K562 (cell line): ENCODE measurements at regions not wholly inside any gene's neighbourhood (a gene's known extent, or its start where the extent isn't known, plus 50 kb on each side); places are given as distances from the start of the nearest gene placed in this dataset.

Experiments
- ATAC-seq: fragments of 200-7000 bp; cut with Tn5 transposase; 3 replicates; pipeline ENCODE4 v1.9.1; 2020; ENCODE audit warnings: moderate library complexity
- BruUV-seq: library from RNA; stranded (reverse); fragments of 400-500 nt; replicated peaks from 2 replicates; lab custom pipeline; 2021; lab: Mats Ljungman, UMichigan
- CTCF ChIA-PET: fragments of 300-600 bp; formaldehyde crosslinking; extraction: SDS; loops from one replicate; lab custom pipeline; 2021; ENCODE audit warnings: low intra/inter-chr PET ratio; lab: Yijun Ruan, JAX
- POLR2A ChIA-PET: fragments of 300-600, 350-650 bp; sonication (Branson Sonifier 250); formaldehyde crosslinking; extraction: SDS; loops from one replicate; lab custom pipeline; 2021; ENCODE audit warnings: antibody characterized with exemption, inconsistent platforms; lab: Yijun Ruan, JAX
- DNase-seq, 4 experiments: peaks; one replicate each; pipeline versions ENCODE4 v3.0.0 to v3.0.0-alpha.2; 2011 to 2018; ENCODE audit warnings: low spot score in 3 of 4, mixed read lengths in 3 of 4; ENCODE audit errors: extremely low read depth in 1 of 4
- FAIRE-seq: peaks from 2 replicates; lab custom pipeline; 2011; peaks lifted over from hg19 to GRCh38; lab: Jason Lieb, UNC
- H2AFZ ChIP-seq: 2 replicates; pipeline ENCODE4 v1.6.0; 2011; ENCODE audit warnings: low read depth, low read length, control low read depth, inconsistent platforms
- H3K27ac ChIP-seq: fragments of 200-600 bp; 3 replicates; pipeline ENCODE4 v1.8.0; 2011; ENCODE audit warnings: low read depth, mild to moderate bottlenecking, control low read depth, inconsistent platforms, low read length, moderate library complexity, mixed read lengths; ENCODE audit errors: extremely low read depth
- H3K27me3 ChIP-seq, 2 experiments: fragments of 300-600 bp in 1 of 2; 2 replicates in 1 of 2; 3 replicates in 1 of 2; pipeline versions ENCODE4 v1.6.0 to v1.8.0; 2011; ENCODE audit warnings: inconsistent platforms in 2 of 2, low read length in 2 of 2, mild to moderate bottlenecking in 1 of 2, mixed read lengths in 1 of 2, moderate library complexity in 1 of 2; ENCODE audit not compliant: control insufficient read depth in 2 of 2, insufficient read depth in 2 of 2
- H3K36me3 ChIP-seq: fragments of 300-600 bp; 3 replicates; pipeline ENCODE4 v1.8.0; 2011; ENCODE audit warnings: mild to moderate bottlenecking, low read length, inconsistent platforms; ENCODE audit not compliant: control insufficient read depth, insufficient read depth
- H3K4me1 ChIP-seq, 2 experiments: fragments of 200-600 bp in 1 of 2; replicated peaks in 1 of 2; 2 replicates in 1 of 2; 3 replicates in 1 of 2; pipeline versions ENCODE4 v1.5.1 to v1.8.0; 2011; ENCODE audit warnings: inconsistent platforms in 2 of 2, low read length in 2 of 2, mild to moderate bottlenecking in 1 of 2, mixed read lengths in 1 of 2, moderate library complexity in 1 of 2; ENCODE audit not compliant: control insufficient read depth in 2 of 2, insufficient read depth in 2 of 2
- H3K4me2 ChIP-seq: 2 replicates; pipeline ENCODE4 v1.6.1; 2011; ENCODE audit warnings: low read length, control low read depth, inconsistent platforms, mixed read lengths; ENCODE audit not compliant: insufficient read depth
- H3K4me3 ChIP-seq: fragments of 200-600 bp; sonication (generic), shearing (Covaris generic); 2 replicates; pipeline ENCODE4 v1.5.1; 2016; ENCODE audit warnings: control low read depth, inconsistent platforms
- H3K79me2 ChIP-seq: fragments of 200-600 bp; 3 replicates; pipeline ENCODE4 v1.8.0; 2011; ENCODE audit warnings: low read length, inconsistent platforms; ENCODE audit not compliant: control insufficient read depth, insufficient read depth
- H3K9ac ChIP-seq, 2 experiments: 2 replicates each; pipeline versions ENCODE4 v1.6.0 to v1.6.1; 2011; ENCODE audit warnings: low read depth in 2 of 2, low read length in 2 of 2, control low read depth in 1 of 2, inconsistent platforms in 1 of 2, mild to moderate bottlenecking in 1 of 2, mixed read lengths in 1 of 2; ENCODE audit not compliant: insufficient read depth in 1 of 2
- H3K9me1 ChIP-seq: one replicate; pipeline ENCODE4 v1.6.0; 2011; ENCODE audit warnings: inconsistent platforms, mild to moderate bottlenecking, low read length, moderate library complexity; ENCODE audit not compliant: control insufficient read depth, insufficient read depth
- H3K9me3 ChIP-seq: replicated peaks from 2 replicates; pipeline ENCODE4 v1.5.1; 2011; ENCODE audit warnings: low read depth, low read length, inconsistent platforms; ENCODE audit not compliant: control insufficient read depth, insufficient read depth
- H4K20me1 ChIP-seq: replicated peaks from 2 replicates; pipeline ENCODE4 v1.6.1; 2011; ENCODE audit warnings: low read length, inconsistent platforms, mixed read lengths; ENCODE audit not compliant: control insufficient read depth, insufficient read depth
- CHD7 ChIP-seq: fragments of 200-600 bp; sonication (generic); IDR thresholded peaks from one replicate; pipeline ENCODE4 v1.6.1; 2012; ENCODE audit warnings: mild to moderate bottlenecking, low read depth, low read length, inconsistent platforms
- FOXP4 ChIP-seq: sonication (generic); formaldehyde crosslinking; IDR thresholded peaks from 2 replicates; pipeline ENCODE4 v1.8.0; 2022; ENCODE audit warnings: mild to moderate bottlenecking, missing genetic modification reagents, borderline replicate concordance
- MEF2D ChIP-seq: conservative IDR thresholded peaks from 2 replicates; pipeline ENCODE4 v1.6.1; 2016; ENCODE audit warnings: low read depth, missing genetic modification characterization, missing compliant biosample characterization
- MLLT1 ChIP-seq, 2 experiments: fragments of 450-650 bp; IDR thresholded peaks; 2 replicates each; pipeline ENCODE4 v1.6.1; 2016
- NEUROD1 ChIP-seq: fragments of 150-350 bp; IDR thresholded peaks from 2 replicates; pipeline ENCODE4 v1.6.1; 2014; ENCODE audit warnings: borderline replicate concordance, low read length, low read depth; ENCODE audit not compliant: partially characterized antibody
- PHTF2 ChIP-seq: fragments of 250-450 bp; sonication (Bioruptor Pico); IDR thresholded peaks from 2 replicates; pipeline ENCODE4 v1.5.0; 2021; ENCODE audit warnings: mild to moderate bottlenecking
- RAD51 ChIP-seq: fragments of 450-650 bp; IDR thresholded peaks from 2 replicates; pipeline ENCODE4 v1.7.1; 2016; ENCODE audit warnings: low read depth, mild to moderate bottlenecking, borderline replicate concordance
- ZNF561 ChIP-seq: fragments of 450-650 bp; formaldehyde crosslinking; conservative IDR thresholded peaks from 2 replicates; pipeline ENCODE4 v1.4.0; 2020; ENCODE audit warnings: mild to moderate bottlenecking, moderate library complexity
- WGBS: fragments of 100-300 bp; shearing (Covaris generic); methylation state at CpG from one replicate; pipeline ENCODE4 v1.1.6; 2016; ENCODE audit warnings: low coverage, mixed read lengths; ENCODE audit not compliant: insufficient coverage; ENCODE audit errors: missing lambda C conversion rate; 5-methylcytosine and 5-hydroxymethylcytosine counted together
- in situ Hi-C: fragments of 300-500 bp; cut with MboI; formaldehyde crosslinking; loops from 4 replicates; pipeline ENCODE4 v1.15.0; 2018; ENCODE audit warnings: inconsistent platforms, mixed read lengths
- intact Hi-C: fragments of 100-400 bp; cut with micrococcal nuclease; formaldehyde crosslinking; loops from 2 replicates; pipeline ENCODE4 v1.14.2; 2022

GRCh38 chr16:16788004-16788403, 409.1 kb downstream of the NPIPA7 start:
- CTCF ChIA-PET: no interaction called here
- TF ChIP-seq CHD7 (no peak), MEF2D (tag) (no peak), MLLT1 (IDR thresholded peaks at IDR 0.05) (no peak), FOXP4 (CRISPR knock-in tag) (no peak), PHTF2 (CRISPR knock-in tag) (no peak), RAD51 (no peak), NEUROD1 (no peak), ZNF561 (CRISPR knock-in tag) (no peak)

More at GRCh38 chr16:16788004-16788403, 409.1 kb downstream of the NPIPA7 start:
- ATAC-seq (no peak), DNase-seq (no peak), FAIRE-seq (no peak)
- Histone ChIP-seq H3K9me3 (peaks cover 5% of the 10 kb centered on the region; the same call in 1 of the 2 replicates), H3K27ac (no peak overlapping the region), H3K4me2 (no peak overlapping the region), H3K4me1 (no peaks in the 10 kb centered on the region; a peak in 1 of 5 replicates), H3K4me3 (no peak overlapping the region), H3K9ac (no peak overlapping the region), H3K36me3 (peaks cover 7% of the 10 kb centered on the region; the same call in 1 of the 3 replicates), H3K27me3 (no peaks in the 10 kb centered on the region), H4K20me1 (no peaks in the 10 kb centered on the region), H3K79me2 (no peaks in the 10 kb centered on the region), H3K9me1 (no peaks in the 10 kb centered on the region), H2AFZ (no peak overlapping the region)
- POLR2A ChIA-PET: no interaction called here
- WGBS: 42% methylated on average over 2 of the region's 2 CpGs
- no TSS peak for BruUV-seq
- in situ Hi-C loops (no loop called here), intact Hi-C loops (no loop called here)
